GM23338 (cell line): ENCODE measurements at regions not wholly inside any gene's neighbourhood (a gene's known extent, or its start where the extent isn't known, plus 50 kb on each side); places are given as distances from the start of the nearest gene placed in this dataset.

ENCODE experiments used
- ATAC-seq: fragments of 200-7000 bp; cut with Tn5 transposase; 3 replicates; pipeline ENCODE4 v1.9.1; 2020
- DNase-seq: peaks from one replicate; pipeline ENCODE4 v3.0.0-alpha.2; 2015; ENCODE audit warnings: low spot score
- H2AFZ ChIP-seq: fragments of 200-600 bp; sonication (generic); 2 replicates; pipeline ENCODE4 v1.8.0; 2016; ENCODE audit warnings: antibody characterized with exemption, mild to moderate bottlenecking, moderate library complexity
- H3F3A ChIP-seq: fragments of 200-600 bp; sonication (generic); replicated peaks from 2 replicates; pipeline ENCODE4 v1.8.0; 2017; ENCODE audit warnings: antibody characterized with exemption, mixed run types, low read depth
- H3K27ac ChIP-seq: fragments of 200-600 bp; sonication (generic); 2 replicates; pipeline ENCODE4 v1.6.1; 2016; ENCODE audit warnings: low read depth
- H3K27me3 ChIP-seq: fragments of 200-600 bp; sonication (generic); 2 replicates; pipeline ENCODE4 v1.8.0; 2016; ENCODE audit warnings: mild to moderate bottlenecking, mixed run types, moderate library complexity; ENCODE audit not compliant: insufficient read depth
- H3K36me3 ChIP-seq: fragments of 200-600 bp; sonication (generic); 2 replicates; pipeline ENCODE4 v1.8.0; 2016; ENCODE audit warnings: mild to moderate bottlenecking; ENCODE audit not compliant: insufficient read depth
- H3K4me1 ChIP-seq: fragments of 200-600 bp; sonication (generic); 2 replicates; pipeline ENCODE4 v1.8.0; 2016; ENCODE audit warnings: mild to moderate bottlenecking, moderate library complexity; ENCODE audit not compliant: insufficient read depth
- H3K4me2 ChIP-seq: fragments of 200-600 bp; sonication (generic); 2 replicates; pipeline ENCODE4 v1.7.1; 2017; ENCODE audit warnings: mixed run types
- H3K4me3 ChIP-seq: fragments of 200-600 bp; sonication (generic); 2 replicates; pipeline ENCODE4 v1.6.1; 2016; ENCODE audit warnings: mixed run types
- H3K79me2 ChIP-seq: fragments of 200-600 bp; sonication (generic); replicated peaks from 2 replicates; pipeline ENCODE4 v1.8.0; 2017; ENCODE audit warnings: mild to moderate bottlenecking; ENCODE audit not compliant: insufficient read depth
- H3K9me2 ChIP-seq: fragments of 200-600 bp; sonication (generic); 2 replicates; pipeline ENCODE4 v1.8.0; 2017; ENCODE audit not compliant: insufficient read depth
- H4K20me1 ChIP-seq: fragments of 200-600 bp; sonication (generic); replicated peaks from 2 replicates; pipeline ENCODE4 v1.8.0; 2017; ENCODE audit warnings: mild to moderate bottlenecking; ENCODE audit not compliant: insufficient read depth
- H3K27ac Mint-ChIP-seq: 2 replicates; pipeline ENCODE4 v1.8.0; 2020; ENCODE audit warnings: inconsistent platforms, mild to moderate bottlenecking, moderate library complexity, mixed read lengths
- H3K27me3 Mint-ChIP-seq: 3 replicates; pipeline ENCODE4 v1.8.0; 2022; ENCODE audit warnings: low read depth, mild to moderate bottlenecking, moderate library complexity, mixed read lengths, inconsistent platforms; ENCODE audit not compliant: insufficient read depth, poor library complexity
- H3K36me3 Mint-ChIP-seq: 3 replicates; pipeline ENCODE4 v1.8.0; 2021; ENCODE audit warnings: low read depth, mild to moderate bottlenecking, inconsistent platforms, moderate library complexity, mixed read lengths
- H3K4me1 Mint-ChIP-seq: 3 replicates; pipeline ENCODE4 v1.8.0; 2020; ENCODE audit warnings: mild to moderate bottlenecking, inconsistent platforms, mixed read lengths
- H3K4me3 Mint-ChIP-seq: 3 replicates; pipeline ENCODE4 v1.8.0; 2021; ENCODE audit warnings: moderate library complexity, mild to moderate bottlenecking, inconsistent platforms, mixed read lengths
- H3K9me3 Mint-ChIP-seq: 3 replicates; pipeline ENCODE4 v1.8.0; 2020; ENCODE audit warnings: moderate library complexity, mild to moderate bottlenecking, inconsistent platforms, mixed read lengths
- CREB1 ChIP-seq: fragments of 250-450 bp; sonication (Bioruptor Pico); IDR thresholded peaks from 2 replicates; pipeline ENCODE4 v1.5.0; 2020; ENCODE audit warnings: low read depth, mild to moderate bottlenecking, moderate library complexity
- EZH2 ChIP-seq: fragments of 200-600 bp; sonication (generic); IDR thresholded peaks from one replicate; pipeline ENCODE4 v1.8.0; 2017; ENCODE audit warnings: antibody characterized with exemption, mild to moderate bottlenecking, low read depth; ENCODE audit not compliant: unreplicated experiment
- EZH2phosphoT487 ChIP-seq: fragments of 200-600 bp; sonication (generic); IDR thresholded peaks from one replicate; pipeline ENCODE4 v1.8.1; 2018; ENCODE audit warnings: antibody characterized with exemption; ENCODE audit not compliant: unreplicated experiment
- JUNB ChIP-seq: IDR thresholded peaks from one replicate; pipeline ENCODE4 v1.6.1; 2016; ENCODE audit warnings: antibody characterized with exemption; ENCODE audit not compliant: unreplicated experiment
- NANOG ChIP-seq: IDR thresholded peaks from 2 replicates; pipeline ENCODE4 v1.6.1; 2016; ENCODE audit warnings: antibody characterized with exemption, borderline replicate concordance
- POLR2AphosphoS5 ChIP-seq: IDR thresholded peaks from 2 replicates; pipeline ENCODE4 v1.6.1; 2016; ENCODE audit warnings: antibody characterized with exemption, low read depth
- STAT1 ChIP-seq: IDR thresholded peaks from one replicate; pipeline ENCODE4 v1.6.1; 2016; ENCODE audit warnings: antibody characterized with exemption; ENCODE audit not compliant: unreplicated experiment
- ZNF114 ChIP-seq: fragments of 250-450 bp; sonication (Bioruptor Pico); IDR thresholded peaks from 2 replicates; pipeline ENCODE4 v1.5.0; 2020; ENCODE audit warnings: mild to moderate bottlenecking, moderate library complexity
- ZNF331 ChIP-seq: fragments of 250-450 bp; sonication (Bioruptor Pico); IDR thresholded peaks from 2 replicates; pipeline ENCODE4 v1.5.0; 2020; ENCODE audit warnings: low read depth, mild to moderate bottlenecking, moderate library complexity
- TF ChIP-seq, protein P1 (sequence below): IDR thresholded peaks from one replicate; pipeline ENCODE4 v1.6.1; 2018; ENCODE audit warnings: antibody characterized with exemption; ENCODE audit not compliant: unreplicated experiment
- TF ChIP-seq, protein P2 (sequence below): IDR thresholded peaks from 2 replicates; pipeline ENCODE4 v1.6.1; 2016; ENCODE audit warnings: antibody characterized with exemption
- TF ChIP-seq, protein P3 (sequence below), 2 experiments: fragments of 200-600 bp in 1 of 2; sonication (generic) in 1 of 2; conservative IDR thresholded peaks; 2 replicates each; pipeline versions ENCODE4 v1.5.1 to v1.6.1; 2016 to 2017; ENCODE audit warnings: antibody characterized with exemption in 2 of 2, low read depth in 2 of 2, mild to moderate bottlenecking in 2 of 2, moderate library complexity in 1 of 2

DNA sequence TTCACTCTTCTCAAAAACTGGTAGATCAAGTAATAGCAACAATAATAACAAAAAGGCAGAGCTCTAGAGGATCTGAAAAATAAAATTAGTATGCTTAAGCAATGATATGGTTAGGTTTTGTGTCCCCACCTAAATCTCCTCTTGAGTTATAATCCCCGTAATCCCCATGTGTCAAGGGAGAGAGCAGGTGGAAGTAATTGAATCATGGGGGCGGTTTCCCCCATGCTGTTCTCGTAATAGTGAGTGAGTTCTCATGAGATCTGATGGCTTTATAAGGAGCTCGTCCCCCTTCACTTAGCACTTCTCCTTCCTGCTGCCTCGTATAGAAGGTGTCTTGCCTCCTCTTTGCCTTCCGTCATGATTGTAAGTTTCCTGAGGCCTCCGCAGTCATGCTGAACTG, 60.2 kb upstream of the ABHD2 start:
- no peak overlapping the region for H3K4me2 ChIP-seq
- Mint-ChIP-seq H3K4me3 (no peak overlapping the region), H3K27ac (no peak overlapping the region), H3K4me1 (no peaks in the 10 kb centered on the region; the same call in 2 of the 3 replicates), H3K36me3 (peaks cover 4% of the 10 kb centered on the region; the same call in 2 of the 3 replicates), H3K9me3 (peaks cover 9% of the 10 kb centered on the region), H3K27me3 (no peaks in the 10 kb centered on the region)
- no peaks in the 10 kb centered on the region for H3K36me3 ChIP-seq
- no peaks in the 10 kb centered on the region for H3K79me2 ChIP-seq
- TF ChIP-seq NANOG (no peak), EZH2phosphoT487 (no peak), ZNF114 (CRISPR knock-in tag) (no peak)
- no peak for DNase-seq
- no peak for ATAC-seq
- H4K20me1 ChIP-seq = no peaks in the 10 kb centered on the region
- no peaks in the 10 kb centered on the region for H3F3A ChIP-seq
- H3K9me2 ChIP-seq = no peaks in the 10 kb centered on the region
- H2AFZ ChIP-seq = no peak overlapping the region
- H3K27ac ChIP-seq = no peak overlapping the region
- no peak overlapping the region for H3K4me3 ChIP-seq
- no peaks in the 10 kb centered on the region for H3K27me3 ChIP-seq
- H3K4me1 ChIP-seq = no peaks in the 10 kb centered on the region

DNA sequence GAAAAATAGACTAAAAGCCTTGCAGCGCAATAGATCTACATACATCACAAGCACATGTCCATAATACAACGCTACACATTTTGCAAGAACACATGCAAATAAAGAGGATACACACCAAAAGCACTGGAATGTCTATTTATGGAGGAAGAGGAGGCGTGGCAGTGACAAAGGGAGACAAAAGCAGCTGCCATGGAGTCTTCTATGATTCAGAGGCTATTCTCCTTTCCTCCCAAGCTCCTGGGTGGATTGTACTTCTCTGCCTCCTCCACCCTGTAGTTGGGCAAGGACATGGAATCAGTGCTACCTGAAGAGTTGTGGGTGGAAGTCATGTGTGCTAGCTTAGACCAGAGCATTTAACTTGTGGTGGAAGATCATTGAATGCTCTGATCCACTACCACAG, 57.9 kb upstream of the ABHD2 start:
- H3K36me3 ChIP-seq = no peaks in the 10 kb centered on the region
- DNase-seq = no peak
- no peaks in the 10 kb centered on the region for H3K27me3 Mint-ChIP-seq
- TF ChIP-seq, protein P1, sequence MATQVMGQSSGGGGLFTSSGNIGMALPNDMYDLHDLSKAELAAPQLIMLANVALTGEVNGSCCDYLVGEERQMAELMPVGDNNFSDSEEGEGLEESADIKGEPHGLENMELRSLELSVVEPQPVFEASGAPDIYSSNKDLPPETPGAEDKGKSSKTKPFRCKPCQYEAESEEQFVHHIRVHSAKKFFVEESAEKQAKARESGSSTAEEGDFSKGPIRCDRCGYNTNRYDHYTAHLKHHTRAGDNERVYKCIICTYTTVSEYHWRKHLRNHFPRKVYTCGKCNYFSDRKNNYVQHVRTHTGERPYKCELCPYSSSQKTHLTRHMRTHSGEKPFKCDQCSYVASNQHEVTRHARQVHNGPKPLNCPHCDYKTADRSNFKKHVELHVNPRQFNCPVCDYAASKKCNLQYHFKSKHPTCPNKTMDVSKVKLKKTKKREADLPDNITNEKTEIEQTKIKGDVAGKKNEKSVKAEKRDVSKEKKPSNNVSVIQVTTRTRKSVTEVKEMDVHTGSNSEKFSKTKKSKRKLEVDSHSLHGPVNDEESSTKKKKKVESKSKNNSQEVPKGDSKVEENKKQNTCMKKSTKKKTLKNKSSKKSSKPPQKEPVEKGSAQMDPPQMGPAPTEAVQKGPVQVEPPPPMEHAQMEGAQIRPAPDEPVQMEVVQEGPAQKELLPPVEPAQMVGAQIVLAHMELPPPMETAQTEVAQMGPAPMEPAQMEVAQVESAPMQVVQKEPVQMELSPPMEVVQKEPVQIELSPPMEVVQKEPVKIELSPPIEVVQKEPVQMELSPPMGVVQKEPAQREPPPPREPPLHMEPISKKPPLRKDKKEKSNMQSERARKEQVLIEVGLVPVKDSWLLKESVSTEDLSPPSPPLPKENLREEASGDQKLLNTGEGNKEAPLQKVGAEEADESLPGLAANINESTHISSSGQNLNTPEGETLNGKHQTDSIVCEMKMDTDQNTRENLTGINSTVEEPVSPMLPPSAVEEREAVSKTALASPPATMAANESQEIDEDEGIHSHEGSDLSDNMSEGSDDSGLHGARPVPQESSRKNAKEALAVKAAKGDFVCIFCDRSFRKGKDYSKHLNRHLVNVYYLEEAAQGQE = no peak
- TF ChIP-seq, protein P2, sequence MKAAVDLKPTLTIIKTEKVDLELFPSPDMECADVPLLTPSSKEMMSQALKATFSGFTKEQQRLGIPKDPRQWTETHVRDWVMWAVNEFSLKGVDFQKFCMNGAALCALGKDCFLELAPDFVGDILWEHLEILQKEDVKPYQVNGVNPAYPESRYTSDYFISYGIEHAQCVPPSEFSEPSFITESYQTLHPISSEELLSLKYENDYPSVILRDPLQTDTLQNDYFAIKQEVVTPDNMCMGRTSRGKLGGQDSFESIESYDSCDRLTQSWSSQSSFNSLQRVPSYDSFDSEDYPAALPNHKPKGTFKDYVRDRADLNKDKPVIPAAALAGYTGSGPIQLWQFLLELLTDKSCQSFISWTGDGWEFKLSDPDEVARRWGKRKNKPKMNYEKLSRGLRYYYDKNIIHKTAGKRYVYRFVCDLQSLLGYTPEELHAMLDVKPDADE = no peak
- TF ChIP-seq STAT1 (no peak), ZNF331 (CRISPR knock-in tag) (no peak), POLR2AphosphoS5 (no peak), NANOG (no peak), ZNF114 (CRISPR knock-in tag) (no peak), JUNB (no peak), CREB1 (no peak), EZH2phosphoT487 (no peak), EZH2 (no peak)
- TF ChIP-seq, protein P3, sequence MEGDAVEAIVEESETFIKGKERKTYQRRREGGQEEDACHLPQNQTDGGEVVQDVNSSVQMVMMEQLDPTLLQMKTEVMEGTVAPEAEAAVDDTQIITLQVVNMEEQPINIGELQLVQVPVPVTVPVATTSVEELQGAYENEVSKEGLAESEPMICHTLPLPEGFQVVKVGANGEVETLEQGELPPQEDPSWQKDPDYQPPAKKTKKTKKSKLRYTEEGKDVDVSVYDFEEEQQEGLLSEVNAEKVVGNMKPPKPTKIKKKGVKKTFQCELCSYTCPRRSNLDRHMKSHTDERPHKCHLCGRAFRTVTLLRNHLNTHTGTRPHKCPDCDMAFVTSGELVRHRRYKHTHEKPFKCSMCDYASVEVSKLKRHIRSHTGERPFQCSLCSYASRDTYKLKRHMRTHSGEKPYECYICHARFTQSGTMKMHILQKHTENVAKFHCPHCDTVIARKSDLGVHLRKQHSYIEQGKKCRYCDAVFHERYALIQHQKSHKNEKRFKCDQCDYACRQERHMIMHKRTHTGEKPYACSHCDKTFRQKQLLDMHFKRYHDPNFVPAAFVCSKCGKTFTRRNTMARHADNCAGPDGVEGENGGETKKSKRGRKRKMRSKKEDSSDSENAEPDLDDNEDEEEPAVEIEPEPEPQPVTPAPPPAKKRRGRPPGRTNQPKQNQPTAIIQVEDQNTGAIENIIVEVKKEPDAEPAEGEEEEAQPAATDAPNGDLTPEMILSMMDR (conservative IDR thresholded peaks at IDR 0.05; ENCODE audit: low read depth in 2 of 2) = no peak

More for the DNA sequence above, 57.9 kb upstream of the ABHD2 start:
- Histone ChIP-seq H4K20me1 (no peaks in the 10 kb centered on the region), H3K4me1 (no peaks in the 10 kb centered on the region), H3K27ac (no peak overlapping the region), H3K9me2 (no peaks in the 10 kb centered on the region), H3K27me3 (no peaks in the 10 kb centered on the region), H2AFZ (no peak overlapping the region), H3K79me2 (no peaks in the 10 kb centered on the region), H3F3A (no peaks in the 10 kb centered on the region), H3K4me3 (no peak overlapping the region), H3K4me2 (no peak overlapping the region)
- no peak overlapping the region for H3K27ac Mint-ChIP-seq
- H3K9me3 Mint-ChIP-seq = peaks cover 9% of the 10 kb centered on the region
- no peaks in the 10 kb centered on the region; the same call in 2 of the 3 replicates for H3K4me1 Mint-ChIP-seq
- ATAC-seq = no peak
- no peak overlapping the region for H3K4me3 Mint-ChIP-seq
- H3K36me3 Mint-ChIP-seq = peaks cover 4% of the 10 kb centered on the region; the same call in 2 of the 3 replicates
